ENCODE measurements at regions not wholly inside any gene's neighbourhood (a gene's known extent, or its start where the extent isn't known, plus 50 kb on each side); places are given as distances from the start of the nearest gene placed in this dataset.

DNA sequence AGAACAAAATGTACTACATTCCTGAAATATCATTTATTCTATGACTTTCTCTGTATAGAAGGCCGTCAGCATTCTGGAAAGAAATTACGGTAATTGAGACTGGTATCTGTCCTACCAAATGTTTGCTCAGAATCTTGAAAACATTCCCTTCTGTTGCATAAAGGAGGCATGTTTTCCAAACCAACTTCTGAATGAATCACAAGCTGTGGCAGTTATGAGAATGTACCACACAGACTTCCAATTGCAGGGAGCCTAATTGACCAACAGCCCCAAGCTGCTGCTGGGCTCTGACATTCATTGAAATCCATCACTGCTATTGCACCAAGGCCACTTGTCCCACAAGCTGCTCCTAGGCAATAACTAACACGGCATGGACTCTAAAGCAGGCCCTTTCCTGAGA is 185.3 kb upstream of the CCDC196 start:
- TF ChIP-seq, protein P1, sequence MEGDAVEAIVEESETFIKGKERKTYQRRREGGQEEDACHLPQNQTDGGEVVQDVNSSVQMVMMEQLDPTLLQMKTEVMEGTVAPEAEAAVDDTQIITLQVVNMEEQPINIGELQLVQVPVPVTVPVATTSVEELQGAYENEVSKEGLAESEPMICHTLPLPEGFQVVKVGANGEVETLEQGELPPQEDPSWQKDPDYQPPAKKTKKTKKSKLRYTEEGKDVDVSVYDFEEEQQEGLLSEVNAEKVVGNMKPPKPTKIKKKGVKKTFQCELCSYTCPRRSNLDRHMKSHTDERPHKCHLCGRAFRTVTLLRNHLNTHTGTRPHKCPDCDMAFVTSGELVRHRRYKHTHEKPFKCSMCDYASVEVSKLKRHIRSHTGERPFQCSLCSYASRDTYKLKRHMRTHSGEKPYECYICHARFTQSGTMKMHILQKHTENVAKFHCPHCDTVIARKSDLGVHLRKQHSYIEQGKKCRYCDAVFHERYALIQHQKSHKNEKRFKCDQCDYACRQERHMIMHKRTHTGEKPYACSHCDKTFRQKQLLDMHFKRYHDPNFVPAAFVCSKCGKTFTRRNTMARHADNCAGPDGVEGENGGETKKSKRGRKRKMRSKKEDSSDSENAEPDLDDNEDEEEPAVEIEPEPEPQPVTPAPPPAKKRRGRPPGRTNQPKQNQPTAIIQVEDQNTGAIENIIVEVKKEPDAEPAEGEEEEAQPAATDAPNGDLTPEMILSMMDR (conservative IDR thresholded peaks at IDR 0.05; ENCODE audit: low read depth, low read length), result no peak
- no peak for TF ChIP-seq EZH2 (IDR thresholded peaks at IDR 0.05; ENCODE audit: borderline replicate concordance, low read depth, low read length, poor library complexity, severe bottlenecking)
- intact Hi-C loops (cut with micrococcal nuclease; ENCODE audit: unreplicated experiment), result no loop called here
- H3K4me3 ChIP-seq (ENCODE audit: low read depth, low read length, poor library complexity, severe bottlenecking), result no peak overlapping the region
- no peak overlapping the region for H3K27ac ChIP-seq (ENCODE audit: low read depth, low read length, poor library complexity, severe bottlenecking)
- no TSS peak for BruUV-seq (replicated peaks)
- no peaks in the 10 kb centered on the region for H3K27me3 ChIP-seq (replicated peaks; ENCODE audit: insufficient read depth, low read depth, low read length, poor library complexity)
- H3K4me1 ChIP-seq (ENCODE audit: insufficient read depth, low read length, poor library complexity, severe bottlenecking), result no peaks in the 10 kb centered on the region
- ChIA-PET POLR2A (ENCODE audit: low non-redundant PET) (no interaction called here), CTCF (no interaction called here)
- no peaks in the 10 kb centered on the region for H3K36me3 ChIP-seq (ENCODE audit: insufficient read depth, low read length, poor library complexity, severe bottlenecking)
- no peak for DNase-seq (ENCODE audit: low spot score)
- H3K9me3 ChIP-seq (ENCODE audit: low read depth, low read length, poor library complexity, severe bottlenecking), result peaks cover 4% of the 10 kb centered on the region

DNA sequence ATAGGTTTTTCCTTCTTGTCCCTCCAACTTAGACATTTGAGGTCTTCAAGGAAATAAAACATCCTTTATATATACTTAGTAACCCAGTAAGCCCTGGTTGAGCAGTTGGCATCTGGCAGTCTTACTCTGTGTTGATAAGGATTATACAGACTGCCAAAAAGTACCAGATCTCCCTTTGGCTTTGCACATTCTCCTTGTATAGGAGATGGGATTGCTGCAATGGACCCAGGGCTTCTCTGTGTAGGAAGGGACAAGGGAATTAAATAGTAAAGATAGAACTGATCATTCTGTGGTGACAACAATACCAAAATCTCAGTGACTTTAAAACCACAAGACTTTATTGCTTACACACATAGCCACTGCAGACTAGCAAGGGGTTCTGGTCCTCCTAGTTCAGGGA is 180.1 kb upstream of the CCDC196 start:
- TF ChIP-seq, protein P1 (conservative IDR thresholded peaks at IDR 0.05; ENCODE audit: low read depth, low read length), result no peak
- no peak for TF ChIP-seq EZH2 (IDR thresholded peaks at IDR 0.05; ENCODE audit: borderline replicate concordance, low read depth, low read length, poor library complexity, severe bottlenecking)
- POLR2A ChIA-PET (ENCODE audit: low non-redundant PET), result no interaction called here
- Histone ChIP-seq H3K9me3 (ENCODE audit: low read depth, low read length, poor library complexity, severe bottlenecking) (peaks cover 4% of the 10 kb centered on the region), H3K4me1 (ENCODE audit: insufficient read depth, low read length, poor library complexity, severe bottlenecking) (no peaks in the 10 kb centered on the region), H3K27me3 (replicated peaks; ENCODE audit: insufficient read depth, low read depth, low read length, poor library complexity) (no peaks in the 10 kb centered on the region), H3K36me3 (ENCODE audit: insufficient read depth, low read length, poor library complexity, severe bottlenecking) (no peaks in the 10 kb centered on the region), H3K4me3 (ENCODE audit: low read depth, low read length, poor library complexity, severe bottlenecking) (no peak overlapping the region), H3K27ac (ENCODE audit: low read depth, low read length, poor library complexity, severe bottlenecking) (no peak overlapping the region)
- DNase-seq (ENCODE audit: low spot score), result no peak
- CTCF ChIA-PET, result no interaction called here
- intact Hi-C loops (cut with micrococcal nuclease; ENCODE audit: unreplicated experiment), result no loop called here
- BruUV-seq (replicated peaks), result no TSS peak

DNA sequence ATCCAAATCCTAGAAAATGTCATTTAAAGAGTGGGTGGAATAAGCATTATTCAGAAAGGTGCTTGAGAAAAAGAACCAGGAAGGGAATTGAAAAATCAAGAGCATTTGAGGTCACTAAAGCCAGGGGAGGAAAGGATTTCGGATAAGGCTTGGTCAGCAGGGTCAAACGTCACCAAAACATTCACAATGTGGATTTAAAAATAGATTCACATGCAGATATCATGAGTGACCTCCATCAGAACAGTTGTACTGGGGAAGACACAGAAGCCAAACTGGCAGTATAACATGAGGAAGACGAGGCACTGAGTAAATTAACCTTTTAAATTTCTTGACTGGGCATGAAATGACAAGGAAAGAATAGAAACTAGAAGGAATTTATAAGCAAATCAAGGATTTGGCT is 175.1 kb upstream of the CCDC196 start:
- CTCF ChIA-PET, result no interaction called here
- DNase-seq (ENCODE audit: low spot score), result no peak
- Histone ChIP-seq H3K27ac (ENCODE audit: low read depth, low read length, poor library complexity, severe bottlenecking) (no peak overlapping the region), H3K4me1 (ENCODE audit: insufficient read depth, low read length, poor library complexity, severe bottlenecking) (no peaks in the 10 kb centered on the region), H3K4me3 (ENCODE audit: low read depth, low read length, poor library complexity, severe bottlenecking) (no peak overlapping the region), H3K27me3 (replicated peaks; ENCODE audit: insufficient read depth, low read depth, low read length, poor library complexity) (no peaks in the 10 kb centered on the region), H3K36me3 (ENCODE audit: insufficient read depth, low read length, poor library complexity, severe bottlenecking) (no peaks in the 10 kb centered on the region), H3K9me3 (ENCODE audit: low read depth, low read length, poor library complexity, severe bottlenecking) (no peaks in the 10 kb centered on the region)
- no TSS peak for BruUV-seq (replicated peaks)
- intact Hi-C loops (cut with micrococcal nuclease; ENCODE audit: unreplicated experiment), result no loop called here
- POLR2A ChIA-PET (ENCODE audit: low non-redundant PET), result no interaction called here
- TF ChIP-seq EZH2 (IDR thresholded peaks at IDR 0.05; ENCODE audit: borderline replicate concordance, low read depth, low read length, poor library complexity, severe bottlenecking), result no peak
- TF ChIP-seq, protein P1 (conservative IDR thresholded peaks at IDR 0.05; ENCODE audit: low read depth, low read length), result no peak
